Kasumi-1 (cell line): ENCODE measurements at regions not wholly inside any gene's neighbourhood (a gene's known extent, or its start where the extent isn't known, plus 50 kb on each side); places are given as distances from the start of the nearest gene placed in this dataset.
A peak's percentile ranks its signal among the peaks of the same experiment; 100 is the strongest.
"Not testable (repeated sequence)": the region's sequence is repeated elsewhere in the genome, so short reads cannot be mapped to it uniquely, and the experiment has no call there.

Experiments used
- DNase-seq, 2 experiments: peaks; one replicate each; lab custom pipeline; 2025; lab: John Stamatoyannopoulos, UW

DNA sequence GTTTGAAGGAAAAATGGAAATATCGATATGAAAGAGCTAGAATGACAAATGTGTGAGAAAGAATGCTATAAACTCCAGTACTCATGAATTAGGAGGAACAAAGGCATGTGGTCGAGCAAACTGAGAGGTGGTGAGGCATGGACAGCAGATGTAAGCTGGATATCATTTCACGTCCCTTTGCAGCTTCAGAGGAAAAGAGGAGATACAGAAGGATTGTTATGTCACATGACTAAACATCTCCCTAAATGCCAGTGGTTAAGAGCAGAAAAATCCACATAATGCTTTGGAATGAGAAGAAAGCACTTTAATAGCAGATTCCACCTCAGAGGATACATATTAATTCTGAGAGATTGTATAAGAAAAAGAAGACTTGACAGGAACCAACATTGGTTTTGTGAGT, 248.7 kb downstream of the ZIC4 start:
- DNase-seq: no peak

- not testable (repeated sequence) for DNase-seq
Observed at GRCh38 chr3:147154988-147155387, 251.4 kb downstream of the ZIC4 start.

- DNase-seq: no peak
Observed at GRCh38 chr3:147153830-147154539, 252.4 kb downstream of the ZIC4 start.

- peak in 1 of 2 experiments; percentile 4 for DNase-seq
Observed at GRCh38 chr3:147152476-147152875, 253.9 kb downstream of the ZIC4 start.

GRCh38 chr3:147141516-147142288, 264.6 kb downstream of the ZIC4 start:
- DNase-seq: no peak

GRCh38 chr3:147139341-147139740, 267.0 kb downstream of the ZIC4 start:
- DNase-seq: no peak

DNA sequence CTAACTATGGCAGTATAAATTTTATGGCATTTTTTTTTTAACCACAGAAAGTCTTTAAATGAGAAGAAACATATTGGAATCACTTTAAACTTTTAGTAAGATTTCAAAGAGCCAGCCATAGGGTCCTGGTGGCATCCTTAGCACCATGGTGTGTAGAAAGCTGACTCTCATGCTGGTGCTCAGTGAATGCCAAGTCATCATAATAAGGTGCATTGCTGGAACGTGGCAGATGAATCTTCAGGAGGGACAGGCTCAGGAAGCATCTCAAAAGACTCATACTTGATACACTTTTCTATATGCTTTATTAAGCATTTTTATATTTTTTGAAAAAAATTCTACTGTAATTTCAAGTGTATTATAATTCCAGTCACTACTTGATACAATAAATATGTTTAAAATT, 274.2 kb downstream of the ZIC4 start:
- no peak for DNase-seq

DNA sequence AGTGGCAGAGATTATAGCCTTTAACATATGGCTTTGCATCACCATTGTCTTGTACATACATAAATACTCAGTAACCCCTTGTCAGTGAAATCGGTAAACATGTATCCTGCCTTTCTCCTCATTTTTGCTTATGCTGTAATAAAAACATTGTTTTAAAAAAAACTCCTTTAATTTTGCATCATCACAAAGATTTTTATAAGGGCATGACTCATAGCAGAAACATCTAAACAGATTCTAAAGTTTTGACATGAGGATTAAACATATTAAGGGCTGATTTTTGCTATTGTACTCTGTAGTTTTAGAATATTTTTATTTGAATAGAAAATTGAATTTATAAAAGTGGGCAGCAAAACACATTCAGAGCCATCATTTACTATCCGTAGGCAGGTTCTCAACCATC, 275.9 kb downstream of the ZIC4 start:
- DNase-seq: no peak

DNA sequence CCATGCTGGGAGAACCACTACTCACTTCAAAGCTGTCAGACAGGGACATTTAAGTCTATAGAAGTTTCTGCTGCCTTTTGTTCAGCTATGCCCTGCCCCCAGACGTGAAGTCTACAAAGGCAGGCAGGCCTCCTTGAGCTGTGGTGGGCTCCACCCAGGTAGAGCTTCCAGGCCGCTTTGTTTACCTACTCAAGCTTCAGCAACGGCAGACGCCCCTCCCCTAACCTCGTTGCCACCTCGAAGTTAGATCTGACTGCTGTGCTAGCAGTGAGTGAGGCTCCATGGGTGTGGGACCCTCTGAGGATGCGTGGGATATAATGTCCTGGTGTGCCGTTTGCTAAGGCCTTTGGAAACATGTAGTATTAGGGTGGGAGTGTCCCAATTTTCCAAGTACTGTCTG, 276.7 kb downstream of the ZIC4 start:
- no peak for DNase-seq

- DNase-seq: no peak
Observed at GRCh38 chr3:147122350-147122749, 284.0 kb downstream of the ZIC4 start.

DNA sequence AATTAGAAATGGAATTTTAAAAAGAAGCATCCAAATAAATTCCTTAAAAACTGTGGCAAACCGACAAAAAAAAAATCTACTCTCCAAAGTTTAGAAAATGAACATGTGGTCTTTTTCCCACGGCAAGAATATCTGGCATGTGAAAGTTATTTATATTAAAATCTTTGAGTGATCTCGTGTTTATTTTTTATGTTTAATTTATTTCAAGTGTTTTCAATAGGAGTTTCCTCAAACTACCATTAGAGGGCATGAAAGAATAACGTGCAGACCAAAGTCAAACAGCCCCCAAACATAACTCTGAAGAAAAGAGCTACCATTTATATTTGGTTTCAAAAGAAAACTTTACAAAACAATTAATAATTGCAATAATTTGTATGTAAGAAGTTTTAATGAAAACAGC, 286.4 kb downstream of the ZIC4 start:
- DNase-seq: peak; percentile 37 to 77

DNA sequence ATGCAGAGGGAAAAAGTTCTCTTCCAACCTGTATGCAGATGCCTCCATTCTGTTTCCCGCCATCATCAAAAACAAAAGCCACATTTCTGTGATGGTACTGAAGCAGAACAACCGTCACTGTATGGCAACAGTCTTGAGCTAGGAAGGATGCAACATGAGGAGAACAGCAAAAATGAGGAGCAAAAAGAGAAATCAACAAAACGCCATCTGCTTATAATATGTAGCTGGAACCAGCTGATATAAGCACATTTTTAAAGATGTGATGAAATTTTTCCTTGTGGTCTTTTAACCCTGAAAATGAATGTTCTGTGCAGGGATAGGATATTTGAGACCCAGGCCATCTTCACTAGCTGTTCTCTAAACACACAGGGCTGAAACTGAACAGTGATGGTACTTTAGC, 287.0 kb downstream of the ZIC4 start:
- DNase-seq: no peak

GRCh38 chr3:147118611-147119010, 287.7 kb downstream of the ZIC4 start:
- DNase-seq: no peak

- DNase-seq: no peak
Observed at GRCh38 chr3:147117631-147118030, 288.7 kb downstream of the ZIC4 start.

DNA sequence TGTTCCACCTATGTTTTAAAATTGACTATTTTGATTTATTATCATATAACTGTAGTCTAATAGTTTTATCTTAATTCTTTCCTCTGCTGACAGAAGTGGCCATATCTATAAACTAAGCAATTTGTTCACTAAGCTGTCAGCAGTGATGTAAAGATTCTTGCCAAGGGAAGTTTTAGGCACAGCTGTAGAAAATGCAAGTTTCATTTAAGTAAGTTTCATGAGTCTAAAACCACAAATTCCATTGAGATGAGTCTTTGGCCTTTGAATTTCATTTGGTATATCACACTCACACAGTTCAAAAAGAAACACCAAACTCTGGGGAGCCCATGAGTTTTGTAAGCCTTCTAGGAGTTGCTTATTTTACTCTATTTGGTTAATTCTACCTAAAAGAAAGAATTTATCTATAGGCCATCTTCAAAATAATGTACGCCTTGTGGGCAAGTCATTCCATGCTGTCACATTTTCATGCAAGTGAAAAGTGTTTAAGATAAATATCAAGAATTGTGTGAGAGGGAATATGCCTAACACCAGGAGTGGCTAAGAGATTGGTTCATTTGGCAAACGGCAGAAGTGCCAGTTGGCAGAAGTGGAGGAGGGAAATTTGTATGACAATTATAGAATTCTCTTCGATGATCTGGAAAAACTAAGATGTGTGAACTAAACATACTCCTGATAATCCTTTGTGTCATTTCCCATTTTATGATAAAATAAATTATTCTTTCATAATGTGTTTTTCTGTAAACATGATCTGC, 292.9 kb downstream of the ZIC4 start:
- DNase-seq: no peak

- DNase-seq: no peak
Observed at GRCh38 chr3:147099076-147099475, 307.3 kb downstream of the ZIC4 start.

DNA sequence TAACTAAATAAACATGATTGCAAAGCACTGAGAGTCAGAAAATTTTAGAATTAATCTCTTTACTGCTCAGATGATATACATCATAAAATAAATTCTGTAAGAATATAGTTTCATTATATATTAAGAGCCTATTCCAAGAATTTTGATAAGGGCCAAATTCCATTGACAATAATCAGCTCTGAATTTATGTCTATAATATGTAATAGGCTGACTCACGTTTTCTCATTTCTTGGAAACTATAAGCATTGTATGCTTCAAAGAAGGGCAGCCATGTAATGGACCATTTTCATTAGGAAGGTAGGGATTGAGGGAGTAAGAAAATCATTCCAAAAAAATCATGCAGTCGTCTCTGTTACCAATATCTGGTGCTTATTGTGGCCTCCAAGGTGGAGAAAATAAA, 315.9 kb downstream of the ZIC4 start:
- no peak for DNase-seq

DNA sequence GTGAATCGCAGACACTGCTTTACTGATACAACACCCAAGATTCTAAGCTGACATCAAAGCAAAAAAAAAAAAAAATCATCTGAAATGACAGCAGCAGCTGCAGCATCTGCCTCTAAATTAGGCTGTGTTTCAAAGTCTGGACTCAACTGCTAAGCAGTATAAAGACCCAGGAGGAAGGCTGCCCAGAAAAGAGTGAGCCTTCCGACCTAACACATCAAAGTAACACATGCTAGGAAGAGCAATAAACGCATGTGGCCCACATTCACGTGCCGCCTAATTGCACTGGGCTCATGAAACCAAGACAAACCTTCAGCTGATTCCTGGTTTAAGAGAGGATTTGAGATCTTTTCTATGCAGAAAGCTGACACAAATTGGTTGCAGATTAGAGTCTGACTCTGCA, 317.1 kb downstream of the ZIC4 start:
- DNase-seq: no peak

- not testable (repeated sequence) for DNase-seq
Observed at GRCh38 chr3:147059500-147059899, 346.8 kb downstream of the ZIC4 start.

DNA sequence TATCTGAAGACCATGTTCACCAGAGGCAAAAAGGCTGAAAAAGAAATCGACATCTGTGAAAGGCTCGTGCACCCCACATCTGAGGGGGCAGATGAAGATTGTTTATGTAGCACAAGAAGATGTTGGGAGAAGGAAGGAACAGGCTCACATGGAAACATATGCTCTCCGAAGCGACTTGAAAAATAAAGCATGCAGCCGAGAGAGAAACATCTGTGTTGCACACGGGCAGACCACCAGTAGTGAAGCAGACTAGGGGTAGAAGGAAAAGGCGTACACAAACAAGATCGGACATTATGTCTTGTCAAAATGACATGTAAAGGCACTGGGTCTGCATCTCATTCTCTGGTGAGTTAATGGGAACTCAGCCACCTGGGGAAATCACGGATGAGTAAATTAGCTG, 356.5 kb downstream of the ZIC4 start:
- no peak for DNase-seq

- no peak for DNase-seq
Observed at GRCh38 chr3:147049305-147049704, 357.0 kb downstream of the ZIC4 start.

DNA sequence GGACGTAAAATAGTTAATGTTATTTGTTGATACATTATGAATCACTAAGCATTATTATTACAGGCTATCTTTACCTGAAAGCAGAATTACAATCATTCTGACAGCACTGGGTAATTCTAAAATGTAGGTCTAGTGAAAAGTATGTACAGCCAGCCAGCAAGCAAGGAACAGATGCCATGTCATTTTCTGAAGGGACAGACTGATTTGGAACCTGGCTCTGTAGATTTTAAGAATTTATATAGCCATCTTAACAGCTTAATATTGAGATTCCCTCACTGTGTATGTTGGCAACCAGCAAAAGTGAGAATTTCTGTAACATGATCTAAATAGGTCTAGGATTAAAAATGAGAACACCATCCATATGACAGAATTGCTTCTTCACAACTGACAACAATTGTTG, 359.4 kb downstream of the ZIC4 start:
- no peak for DNase-seq

DNA sequence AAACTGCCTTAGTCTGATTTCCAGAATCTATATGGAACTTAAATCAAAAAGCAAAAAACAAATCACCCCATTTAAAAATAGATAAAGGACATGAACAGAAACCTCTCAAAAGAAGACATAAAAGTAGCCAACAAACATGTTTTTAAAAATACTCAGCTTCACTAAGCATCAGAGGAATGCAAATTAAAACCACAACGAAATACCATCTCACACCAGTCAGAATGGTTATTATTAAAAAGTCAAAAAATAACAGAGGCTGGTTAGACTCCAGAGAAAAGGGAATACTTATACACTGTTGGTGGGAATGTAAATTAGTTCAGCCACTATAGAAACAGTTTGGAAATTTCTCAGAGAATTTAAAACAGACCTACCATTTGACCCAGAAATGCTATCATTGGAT, 367.9 kb downstream of the ZIC4 start:
- no peak for DNase-seq
